Stimulated activated CD4-positive, alpha-beta T cell treated with anti-CD3 and anti-CD28 coated beads, Interleukin-15, amount 100 ng/mL, for 24 hours (primary cell): ENCODE measurements at regions not wholly inside any gene's neighbourhood (a gene's known extent, or its start where the extent isn't known, plus 50 kb on each side); places are given as distances from the start of the nearest gene placed in this dataset.

Source experiments
- DNase-seq: peaks from one replicate; pipeline ENCODE4 v3.0.0-alpha.2; 2020

DNA sequence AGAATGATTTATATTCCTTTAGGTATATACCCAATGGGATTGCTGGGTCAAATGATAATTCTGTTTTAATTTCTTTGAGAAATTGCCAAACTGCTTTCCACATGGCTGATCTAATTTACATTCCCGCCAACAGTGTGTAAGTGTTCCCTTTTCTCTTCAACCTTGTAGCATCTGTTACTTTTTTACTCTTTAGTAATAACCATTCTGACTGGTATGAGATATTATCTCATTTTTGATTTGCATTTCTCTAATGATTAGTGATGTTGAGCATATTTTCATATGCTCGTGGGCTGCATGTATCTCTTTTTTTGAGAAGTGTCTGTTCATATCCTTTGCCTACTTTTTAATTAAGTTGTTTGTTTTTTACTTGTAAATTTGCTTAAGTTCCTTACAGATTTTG is 1264.2 kb downstream of the OTOL1 start:
- no peak for DNase-seq

DNA sequence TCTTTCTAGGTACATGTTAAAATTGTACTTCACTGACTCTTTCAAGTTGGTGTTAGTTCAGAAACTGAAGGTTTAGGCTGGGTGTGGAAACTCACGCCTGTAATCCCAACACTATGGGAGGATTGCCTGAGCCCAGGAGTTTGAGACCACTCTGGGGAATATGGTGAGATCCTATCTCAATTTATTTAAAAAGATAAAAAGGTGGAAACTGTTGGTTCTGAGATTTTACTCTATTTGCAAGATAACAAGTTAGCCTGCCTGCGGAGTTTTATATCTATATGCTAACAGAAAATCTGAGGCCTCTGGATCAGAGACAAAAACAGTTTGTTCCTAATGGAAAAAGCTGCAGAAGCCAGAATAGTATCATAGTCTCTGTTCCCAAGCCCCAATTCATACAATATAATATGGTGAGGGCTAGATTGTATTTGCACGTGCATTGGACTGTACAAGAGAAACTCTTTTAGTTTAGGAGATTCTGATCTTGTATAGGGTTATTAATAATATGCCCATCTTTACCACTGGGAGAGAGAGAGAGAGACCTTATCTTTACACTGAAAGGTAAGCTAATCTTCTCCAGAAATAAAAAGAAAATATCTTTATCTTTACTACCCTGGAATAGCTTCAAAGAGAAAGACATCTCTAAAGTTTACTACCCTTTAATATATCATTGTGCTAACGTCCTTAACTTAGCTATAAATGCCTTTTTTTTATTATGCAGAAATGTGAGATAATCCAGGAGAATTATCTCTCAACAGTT is 1267.6 kb downstream of the OTOL1 start:
- no peak for DNase-seq

DNA sequence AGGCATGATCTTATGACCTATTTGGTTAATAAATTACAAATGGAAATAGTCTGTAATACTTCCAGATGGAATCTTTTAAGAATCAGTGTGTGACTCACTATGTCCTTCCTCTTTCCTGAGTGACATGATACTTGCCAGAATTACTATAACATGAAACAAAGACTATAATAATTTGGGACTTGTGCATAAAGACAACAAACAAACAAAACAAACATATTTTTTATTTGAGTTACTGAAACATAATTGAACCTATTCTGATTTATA is 1268.1 kb downstream of the OTOL1 start:
- no peak for DNase-seq

- no peak for DNase-seq
Observed at GRCh38 chr3:162765524-162765923, 1268.9 kb downstream of the OTOL1 start.

GRCh38 chr3:162769564-162769963 is 1273.0 kb downstream of the OTOL1 start:
- DNase-seq: no peak

GRCh38 chr3:162770551-162770950 is 1273.9 kb downstream of the OTOL1 start:
- no peak for DNase-seq

- no peak for DNase-seq
Observed at GRCh38 chr3:162774613-162775100, 1278.0 kb downstream of the OTOL1 start.

DNA sequence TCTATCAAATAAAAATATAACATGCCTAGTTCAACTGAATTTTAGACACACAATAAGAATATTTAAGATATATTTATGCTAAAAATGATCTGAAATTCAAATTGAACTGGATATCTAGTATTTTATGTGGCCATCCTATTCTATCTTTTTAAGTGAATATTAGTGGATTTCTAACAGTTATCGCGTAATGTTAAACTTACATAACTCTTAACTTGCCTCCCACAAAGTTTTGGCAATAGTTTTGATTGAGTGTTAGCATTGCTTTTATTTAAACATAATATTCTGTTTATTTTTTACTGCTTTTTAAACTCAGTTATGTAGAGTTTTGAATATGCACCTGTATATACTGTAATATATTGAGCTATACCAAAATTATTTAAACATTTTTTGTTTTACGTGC is 1279.5 kb downstream of the OTOL1 start:
- no peak for DNase-seq

GRCh38 chr3:162777118-162777517 is 1280.5 kb downstream of the OTOL1 start:
- no peak for DNase-seq

GRCh38 chr3:162780313-162780712 is 1283.7 kb downstream of the OTOL1 start:
- no peak for DNase-seq

GRCh38 chr3:162799910-162800309 is 1303.3 kb downstream of the OTOL1 start:
- no peak for DNase-seq

GRCh38 chr3:162802228-162802965 is 1305.8 kb downstream of the OTOL1 start:
- no peak for DNase-seq

GRCh38 chr3:162810776-162811175 is 1314.2 kb downstream of the OTOL1 start:
- DNase-seq: no peak

- DNase-seq: no peak
Observed at GRCh38 chr3:162842549-162843216, 1346.1 kb downstream of the OTOL1 start.

DNA sequence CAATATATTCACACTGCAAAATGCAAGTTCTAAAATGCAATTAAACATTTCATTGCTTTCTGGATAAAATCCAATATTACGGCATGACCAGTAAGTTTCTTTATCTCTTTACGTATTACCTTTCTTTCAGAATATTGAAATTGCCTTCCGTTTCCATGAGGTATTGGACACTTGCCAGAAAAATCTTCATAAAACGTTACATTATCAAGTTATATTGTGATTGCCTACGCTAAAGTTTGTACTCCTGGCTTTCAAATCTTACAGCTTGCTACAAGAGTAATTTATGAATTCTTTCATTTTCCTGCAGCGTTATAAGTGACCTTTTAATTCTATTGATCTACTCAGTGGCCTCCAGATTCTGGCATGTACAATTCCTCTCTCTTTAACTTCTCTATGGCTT is 1349.3 kb downstream of the OTOL1 start:
- no peak for DNase-seq

DNA sequence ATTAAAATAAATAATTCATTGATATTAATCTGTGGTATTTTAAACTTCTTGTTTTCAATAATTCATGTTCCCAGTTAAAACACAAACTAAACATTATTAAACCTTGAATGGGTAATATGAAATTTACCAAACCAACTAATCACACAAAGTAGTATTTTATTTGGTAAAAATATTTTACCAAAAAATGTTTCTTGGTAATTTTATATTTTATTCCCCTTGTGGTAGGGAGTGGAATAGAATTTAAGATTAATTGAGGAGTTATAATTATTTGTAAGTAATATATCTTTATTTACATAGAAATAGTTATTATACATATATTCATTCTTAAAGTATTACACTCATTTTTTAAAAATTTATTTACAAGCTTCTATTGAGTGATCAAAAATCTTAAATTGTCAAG is 1350.9 kb downstream of the OTOL1 start:
- no peak for DNase-seq

GRCh38 chr3:162863579-162863978 is 1367.0 kb downstream of the OTOL1 start:
- no peak for DNase-seq

DNA sequence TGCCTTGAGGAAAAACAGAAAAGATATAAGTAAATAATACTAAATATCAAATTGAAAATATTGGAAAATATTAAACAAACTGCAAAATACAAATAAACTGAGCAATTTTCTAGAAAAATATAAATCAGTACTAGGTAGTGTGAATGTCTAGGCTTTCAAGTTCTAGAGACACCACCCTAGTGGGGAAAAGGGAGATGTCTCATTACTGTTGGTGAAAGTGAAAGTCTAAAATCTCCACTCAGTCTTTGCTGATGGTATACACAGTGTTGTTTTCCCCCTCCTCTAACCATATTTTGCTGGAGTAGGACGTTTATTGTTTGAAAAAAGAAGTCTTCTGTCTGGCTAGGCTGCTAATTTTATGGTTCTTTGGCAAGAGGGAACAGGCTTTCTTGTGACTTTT is 1368.9 kb downstream of the OTOL1 start:
- DNase-seq: no peak

DNA sequence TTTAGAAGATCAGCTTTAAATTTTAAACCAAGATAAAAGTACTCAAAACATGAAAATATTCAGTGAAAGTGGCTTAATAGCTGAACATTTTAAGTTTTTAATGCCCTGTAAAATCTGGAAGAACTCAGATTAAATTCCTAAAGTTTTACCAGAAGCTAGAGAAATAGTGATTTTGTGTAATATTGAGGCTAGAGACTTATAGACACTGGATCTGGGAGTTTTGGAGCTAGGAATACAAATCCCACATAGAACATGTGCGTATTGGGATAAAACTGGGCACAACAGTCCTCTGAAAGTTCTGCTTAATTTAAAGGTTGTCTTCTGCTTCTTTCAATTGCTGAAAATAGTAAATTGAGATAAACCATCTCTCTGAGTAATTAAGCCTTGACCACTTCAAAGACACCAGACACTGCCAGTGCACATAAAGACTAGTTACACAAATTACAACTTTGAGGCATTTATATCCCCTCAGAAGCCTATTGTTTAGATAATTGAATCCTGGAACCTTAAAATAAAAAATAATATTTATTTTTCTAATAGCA is 1382.5 kb downstream of the OTOL1 start:
- no peak for DNase-seq

- no peak for DNase-seq
Observed at GRCh38 chr3:162884373-162884772, 1387.8 kb downstream of the OTOL1 start.

GRCh38 chr3:162892921-162893793 is 1396.5 kb downstream of the OTOL1 start:
- DNase-seq: no peak

- no peak for DNase-seq
Observed at GRCh38 chr3:162897291-162897690, 1400.7 kb downstream of the OTOL1 start.

GRCh38 chr3:162932503-162932902 is 1435.9 kb downstream of the OTOL1 start:
- no peak for DNase-seq
